GM21526 (cell line): ENCODE measurements at regions not wholly inside any gene's neighbourhood (a gene's known extent, or its start where the extent isn't known, plus 50 kb on each side); places are given as distances from the start of the nearest gene placed in this dataset.

Experiments used
- ATAC-seq: cut with Tn5 transposase; IDR thresholded peaks from one replicate; pipeline ENCODE4 v1.9.1; 2021; ENCODE audit warnings: moderate library complexity; ENCODE audit not compliant: unreplicated experiment, low FRiP score

- ATAC-seq, result no peak
Measured at GRCh38 chr2:64330281-64331113, 123.5 kb upstream of the LGALSL start.

DNA sequence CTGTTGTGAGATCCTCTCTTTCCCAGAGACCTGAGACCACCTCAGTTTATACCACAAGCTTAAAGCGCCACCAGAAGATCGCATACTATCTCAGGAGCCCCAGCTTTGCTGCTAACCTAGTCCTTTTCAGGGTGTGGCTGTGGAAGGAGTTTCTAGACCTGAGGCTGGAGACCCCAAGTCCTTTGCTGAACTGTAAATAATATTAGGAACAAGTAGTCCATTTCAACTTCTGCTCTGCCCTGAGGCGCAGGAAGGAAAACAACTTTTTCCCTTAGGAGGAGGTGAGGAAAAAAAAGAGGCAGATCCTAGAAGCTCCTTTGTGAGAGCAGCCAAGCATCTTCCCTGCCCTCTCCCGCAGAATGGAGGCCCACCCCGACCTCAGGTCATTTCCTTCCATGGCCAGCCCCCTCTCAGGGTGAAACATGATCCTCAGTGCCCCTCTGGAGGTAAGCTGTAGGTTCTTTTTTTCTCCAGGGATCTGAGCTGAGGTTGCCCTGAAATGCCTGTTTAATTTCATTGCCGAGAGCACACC lies 122.8 kb upstream of the LGALSL start:
- no peak for ATAC-seq

- ATAC-seq, result no peak
Measured at GRCh38 chr2:64331849-64332699, 121.9 kb upstream of the LGALSL start.

GRCh38 chr2:64336171-64336570 lies 117.8 kb upstream of the LGALSL start:
- ATAC-seq, result no peak

DNA sequence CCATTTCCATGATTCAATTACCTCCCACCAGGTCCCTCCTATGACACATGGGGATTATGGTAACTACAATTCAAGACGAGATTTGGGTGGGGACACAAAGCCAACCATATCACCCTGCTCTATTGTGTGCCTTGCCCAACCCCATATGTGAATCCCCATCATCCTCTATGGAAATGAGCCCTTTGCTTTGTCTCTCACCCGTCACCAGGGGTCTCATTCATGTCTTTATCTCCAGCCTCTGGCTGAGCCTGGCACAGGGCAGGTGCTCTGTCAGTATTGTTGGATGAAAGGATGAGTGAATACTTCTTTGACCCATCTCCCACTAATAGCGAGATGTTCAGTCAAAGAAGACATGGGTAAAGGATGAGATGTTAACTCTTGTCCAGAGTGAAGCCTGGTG lies 116.6 kb upstream of the LGALSL start:
- no peak for ATAC-seq

GRCh38 chr2:64338108-64338507 lies 115.9 kb upstream of the LGALSL start:
- ATAC-seq, result no peak

DNA sequence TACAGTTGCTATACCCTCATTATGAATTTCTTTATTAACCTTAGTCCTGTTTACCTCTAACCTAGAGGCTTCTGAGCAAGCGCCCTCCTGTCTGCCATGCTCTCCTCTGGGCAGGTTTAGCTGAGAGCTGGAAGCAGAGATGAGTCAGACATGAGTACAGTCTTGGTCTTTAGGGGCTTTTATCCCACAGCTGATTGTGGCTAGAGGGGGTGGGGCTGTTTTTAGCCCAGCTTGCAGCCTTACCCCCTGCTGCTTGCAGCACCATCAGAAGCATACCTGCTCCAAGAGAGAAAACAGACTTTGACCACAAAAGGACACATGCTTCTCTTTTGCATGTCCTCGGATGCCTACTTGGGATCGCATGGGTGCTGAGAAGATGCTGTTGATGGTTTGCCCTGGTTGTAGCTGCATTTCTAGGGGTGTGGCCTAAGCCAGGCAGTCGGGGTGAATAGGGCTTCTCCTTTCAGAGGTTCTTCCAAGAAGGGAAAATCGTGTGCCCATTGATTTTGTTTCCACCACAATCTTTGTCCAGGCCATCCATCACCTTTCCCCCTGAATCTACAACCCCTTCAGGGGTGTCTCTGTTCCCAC lies 115.0 kb upstream of the LGALSL start:
- no peak for ATAC-seq

DNA sequence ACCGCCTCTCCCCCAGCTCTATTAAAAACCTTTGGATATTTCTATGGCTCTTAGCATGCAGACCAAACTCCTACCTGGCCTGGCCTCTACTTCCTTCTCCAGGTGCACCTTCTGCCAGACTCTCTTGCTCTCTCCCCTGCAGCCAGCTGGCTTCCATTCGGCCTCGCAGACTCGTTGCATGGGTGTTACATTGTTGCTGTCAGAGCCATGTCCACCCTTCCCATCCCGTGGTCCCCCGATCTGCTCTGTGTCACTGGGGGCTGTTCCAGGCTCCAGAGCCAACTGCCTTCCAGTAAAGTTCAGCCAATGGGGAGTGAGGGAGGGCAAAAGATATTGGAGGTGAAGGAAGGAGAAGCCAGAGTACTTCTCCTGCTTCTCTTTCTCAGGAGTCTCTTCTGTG lies 112.5 kb upstream of the LGALSL start:
- ATAC-seq, result no peak

DNA sequence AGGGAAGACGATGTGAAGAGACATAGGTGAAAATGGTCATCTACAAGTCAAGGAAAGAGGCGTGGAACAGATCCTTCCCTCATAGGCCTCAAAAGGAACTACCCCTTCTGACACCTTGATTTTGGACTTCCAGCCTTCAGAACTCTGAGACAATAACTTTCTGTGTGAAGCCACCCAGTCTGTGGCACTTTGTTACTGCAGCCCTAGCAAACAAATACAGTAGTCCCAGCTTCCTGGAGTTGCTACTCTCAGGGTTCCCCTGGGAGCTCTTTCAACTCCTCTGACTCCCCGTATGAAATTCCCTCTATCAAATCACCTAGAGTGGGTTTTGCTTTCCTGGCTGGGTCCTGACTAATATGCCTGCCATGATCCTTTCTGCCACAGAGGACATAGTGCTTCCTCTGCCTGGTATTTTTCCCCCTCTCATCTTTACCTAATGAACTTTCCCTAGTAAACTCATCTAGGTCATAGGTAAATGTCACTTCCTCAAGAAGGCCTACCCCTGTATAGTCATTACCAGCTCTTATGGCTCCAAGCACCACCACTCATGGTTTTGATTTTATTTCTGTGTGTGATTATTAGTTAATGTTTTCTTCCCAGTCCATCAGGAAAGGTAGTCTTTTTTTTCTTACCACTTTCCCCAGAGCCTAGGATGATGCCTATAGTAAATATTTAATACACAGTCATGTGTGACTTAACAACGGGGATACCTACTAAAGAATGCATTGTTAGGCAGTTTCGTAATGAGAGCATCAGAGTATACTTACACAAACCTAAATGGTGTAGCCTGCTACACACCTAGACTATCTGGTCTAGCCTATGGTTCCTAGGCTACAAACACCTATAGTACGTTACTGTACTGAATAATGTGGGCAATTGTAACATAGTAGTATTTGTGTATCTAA lies 111.5 kb upstream of the LGALSL start:
- ATAC-seq, result no peak

DNA sequence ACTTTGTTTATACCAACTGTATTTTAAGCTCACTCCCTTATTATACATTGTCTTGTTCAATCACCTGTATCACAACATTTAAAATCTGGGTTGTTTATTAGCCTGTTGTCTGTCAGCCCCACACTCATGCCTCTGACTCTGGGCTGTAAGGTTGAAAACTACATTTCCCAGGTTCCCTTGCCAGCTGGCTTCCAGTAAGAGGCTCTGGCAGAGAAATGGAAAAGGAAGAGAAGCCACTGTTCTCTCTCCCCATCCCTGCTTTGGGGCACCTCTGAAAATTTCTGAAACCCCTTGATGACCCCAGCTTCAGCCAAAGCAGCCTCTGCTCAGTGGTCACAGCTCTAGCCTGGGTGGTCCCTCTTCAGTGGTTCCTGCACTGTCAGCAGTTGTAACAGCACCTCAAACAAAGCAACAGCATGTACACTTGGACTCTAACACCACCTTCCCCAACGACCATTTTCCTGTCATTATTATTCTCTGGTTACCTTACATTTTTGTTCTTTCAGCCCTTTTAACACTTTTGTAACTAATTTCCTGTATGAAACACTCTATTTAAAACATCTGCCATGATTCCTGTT lies 108.9 kb upstream of the LGALSL start:
- ATAC-seq, result no peak

- no peak for ATAC-seq
Measured at GRCh38 chr2:64345998-64346397, 108.0 kb upstream of the LGALSL start.

- no peak for ATAC-seq
Measured at GRCh38 chr2:64348386-64349130, 105.4 kb upstream of the LGALSL start.

DNA sequence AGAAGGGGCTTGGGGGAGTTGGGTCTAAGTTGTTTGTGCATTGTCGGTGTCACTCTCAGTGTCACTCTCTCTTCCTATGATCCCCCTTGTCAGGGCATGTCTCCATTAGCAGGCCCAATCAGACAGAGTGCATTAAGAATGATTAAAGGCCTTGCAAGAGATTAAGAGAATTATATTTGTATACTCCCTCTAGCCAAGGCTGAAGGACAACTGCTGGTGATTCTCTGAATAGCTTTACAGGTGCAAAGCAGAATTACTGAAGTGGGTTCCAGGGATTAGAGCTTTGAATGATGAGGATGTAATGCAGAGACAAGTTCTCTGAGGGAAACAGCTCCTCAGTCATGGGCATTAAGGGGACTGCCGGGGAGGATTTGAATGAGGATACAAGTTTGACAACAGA lies 104.8 kb upstream of the LGALSL start:
- ATAC-seq, result no peak

- ATAC-seq, result no peak
Measured at GRCh38 chr2:64350996-64351395, 103.0 kb upstream of the LGALSL start.

- no peak for ATAC-seq
Measured at GRCh38 chr2:64352292-64352691, 101.7 kb upstream of the LGALSL start.

GRCh38 chr2:64354857-64355680 lies 98.9 kb upstream of the LGALSL start:
- no peak for ATAC-seq

DNA sequence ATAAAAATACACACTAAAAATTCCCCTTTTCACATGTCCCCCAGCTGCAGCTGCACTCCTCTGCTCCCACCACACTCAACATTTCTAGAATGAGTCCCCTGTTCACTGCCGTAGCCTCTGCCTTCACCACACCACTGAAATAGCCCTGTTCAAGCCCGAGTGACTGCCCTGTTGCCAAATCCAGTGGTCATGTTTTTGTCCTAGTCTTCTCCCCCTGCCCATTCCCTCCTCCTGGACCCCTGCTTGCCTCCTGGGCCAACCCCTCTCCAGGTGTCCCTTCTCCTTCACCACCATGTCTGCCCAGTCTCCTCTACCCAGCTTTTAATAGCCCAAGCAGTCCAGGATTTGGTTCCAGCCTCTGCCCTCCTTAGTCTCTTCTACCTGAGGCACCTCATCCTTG lies 97.1 kb upstream of the LGALSL start:
- ATAC-seq, result no peak

DNA sequence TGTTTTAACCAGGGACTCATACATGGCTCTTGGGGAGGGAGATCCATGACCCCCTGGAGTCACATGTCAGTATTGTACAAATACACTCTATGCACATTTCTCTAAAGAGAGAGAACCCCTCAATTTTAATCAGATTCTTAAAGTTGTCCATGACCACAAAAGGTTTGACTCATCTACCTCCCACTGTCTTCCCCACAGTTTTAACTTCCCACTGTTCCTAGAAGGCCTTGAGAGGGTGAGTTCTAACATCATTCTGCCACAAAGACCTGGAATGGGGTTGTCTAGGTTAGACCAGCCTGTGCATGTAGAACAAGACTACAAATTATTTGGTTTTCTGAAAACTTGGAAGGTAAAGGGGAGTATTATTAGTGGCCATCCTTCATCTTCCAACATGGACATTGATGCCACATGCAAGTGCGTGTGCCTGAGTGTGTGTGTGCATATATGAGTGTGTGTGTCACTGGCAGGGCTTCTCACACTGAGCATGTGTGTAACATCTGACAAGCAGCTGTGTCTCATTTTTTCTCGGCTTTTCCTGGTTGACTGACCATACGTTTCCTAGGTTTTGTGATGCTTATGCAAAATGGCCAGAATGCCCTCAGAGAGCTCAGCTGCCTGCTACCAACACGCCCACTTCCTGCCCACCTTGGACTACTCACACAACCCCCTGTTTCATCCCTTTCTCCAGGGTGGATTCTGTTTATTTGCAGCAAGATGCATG lies 94.6 kb upstream of the LGALSL start:
- ATAC-seq, result peak; percentile 25
